HUES48 (cell line): ENCODE measurements at regions not wholly inside any gene's neighbourhood (a gene's known extent, or its start where the extent isn't known, plus 50 kb on each side); places are given as distances from the start of the nearest gene placed in this dataset.
"Not testable (repeated sequence)": the region's sequence is repeated elsewhere in the genome, so short reads cannot be mapped to it uniquely, and the experiment has no call there.

Experiments used
- H3K27ac ChIP-seq: one replicate; pipeline ENCODE4 v1.7.0; 2013; ENCODE audit warnings: low read depth, low read length, inconsistent platforms
- H3K27me3 ChIP-seq: 2 replicates; pipeline ENCODE4 v1.6.1; 2013; ENCODE audit warnings: mild to moderate bottlenecking, low read length; ENCODE audit not compliant: control insufficient read depth, insufficient read depth
- H3K36me3 ChIP-seq: 2 replicates; pipeline ENCODE4 v1.6.1; 2013; ENCODE audit warnings: low read length; ENCODE audit not compliant: control insufficient read depth, insufficient read depth
- H3K4me1 ChIP-seq: 2 replicates; pipeline ENCODE4 v1.6.1; 2013; ENCODE audit warnings: mild to moderate bottlenecking, low read length; ENCODE audit not compliant: control insufficient read depth, insufficient read depth
- H3K4me3 ChIP-seq: 2 replicates; pipeline ENCODE4 v1.5.1; 2013; ENCODE audit warnings: mild to moderate bottlenecking, low read depth, low read length
- H3K9ac ChIP-seq: 2 replicates; pipeline ENCODE4 v1.6.1; 2013; ENCODE audit warnings: mild to moderate bottlenecking, low read depth, low read length, moderate library complexity
- H3K9me3 ChIP-seq: 2 replicates; pipeline ENCODE4 v1.6.1; 2013; ENCODE audit warnings: low read length; ENCODE audit not compliant: control insufficient read depth, insufficient read depth

GRCh38 chr15:92827991-92828390, 72.1 kb upstream of the CHD2 start:
- H3K27ac ChIP-seq, H3K27me3 ChIP-seq, H3K9me3 ChIP-seq, H3K9ac ChIP-seq, H3K4me3 ChIP-seq, H3K36me3 ChIP-seq: not testable (repeated sequence)
- peaks cover 41% of the 10 kb centered on the region for H3K4me1 ChIP-seq

DNA sequence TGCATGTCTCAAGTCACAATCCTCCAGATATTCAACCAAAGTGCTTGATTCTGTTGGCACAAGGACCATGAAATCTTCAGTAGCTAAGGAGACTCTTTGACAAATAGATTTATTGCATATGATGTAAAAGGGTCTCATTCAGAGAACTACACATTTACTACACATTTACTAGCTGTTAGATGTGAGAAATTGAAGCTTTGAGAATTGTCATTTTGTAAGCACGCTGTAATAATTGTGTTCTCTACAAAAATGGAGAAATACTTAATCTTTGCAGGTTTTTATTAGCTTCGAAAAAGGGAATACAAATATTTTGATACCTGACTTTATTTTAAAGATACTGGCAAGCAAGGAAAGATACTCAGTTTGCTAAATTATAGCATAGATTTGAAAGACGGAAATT, 70.2 kb upstream of the CHD2 start:
- H3K27me3 ChIP-seq = no peaks in the 10 kb centered on the region
- no peak overlapping the region for H3K9ac ChIP-seq
- no peaks in the 10 kb centered on the region for H3K9me3 ChIP-seq
- H3K36me3 ChIP-seq = no peaks in the 10 kb centered on the region
- H3K4me3 ChIP-seq = no peak overlapping the region
- peaks cover 34% of the 10 kb centered on the region for H3K4me1 ChIP-seq
- H3K27ac ChIP-seq = peak overlapping the region; percentile 42

DNA sequence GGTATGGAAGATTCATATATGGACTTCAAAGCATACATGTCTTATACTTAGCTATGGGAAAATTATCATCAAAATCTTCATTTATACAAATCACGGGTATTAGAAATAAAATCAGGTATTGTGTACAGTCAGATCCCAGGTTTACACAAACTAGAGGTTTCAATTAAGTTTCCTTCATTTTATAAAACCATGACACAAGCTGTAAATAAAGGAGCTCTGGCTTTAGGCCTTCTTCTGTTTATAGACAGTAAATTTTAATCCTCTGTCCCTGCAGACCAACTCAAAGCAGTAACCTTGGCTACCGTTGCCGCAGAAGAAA, 68.8 kb upstream of the CHD2 start:
- no peaks in the 10 kb centered on the region for H3K9me3 ChIP-seq
- peak overlapping the region; percentile 99 for H3K27ac ChIP-seq
- peak overlapping the region; percentile 46 for H3K9ac ChIP-seq
- no peaks in the 10 kb centered on the region for H3K27me3 ChIP-seq
- H3K4me1 ChIP-seq = peaks cover 33% of the 10 kb centered on the region
- no peaks in the 10 kb centered on the region for H3K36me3 ChIP-seq
- peak overlapping the region; percentile 38 for H3K4me3 ChIP-seq

GRCh38 chr15:92831655-92832328, 68.3 kb upstream of the CHD2 start:
- no peaks in the 10 kb centered on the region for H3K9me3 ChIP-seq
- no peaks in the 10 kb centered on the region for H3K36me3 ChIP-seq
- peak overlapping the region; percentile 46 for H3K9ac ChIP-seq
- H3K27ac ChIP-seq = peak overlapping the region; percentile 99
- peaks cover 33% of the 10 kb centered on the region for H3K4me1 ChIP-seq
- no peaks in the 10 kb centered on the region for H3K27me3 ChIP-seq
- H3K4me3 ChIP-seq = peak overlapping the region; percentile 38

DNA sequence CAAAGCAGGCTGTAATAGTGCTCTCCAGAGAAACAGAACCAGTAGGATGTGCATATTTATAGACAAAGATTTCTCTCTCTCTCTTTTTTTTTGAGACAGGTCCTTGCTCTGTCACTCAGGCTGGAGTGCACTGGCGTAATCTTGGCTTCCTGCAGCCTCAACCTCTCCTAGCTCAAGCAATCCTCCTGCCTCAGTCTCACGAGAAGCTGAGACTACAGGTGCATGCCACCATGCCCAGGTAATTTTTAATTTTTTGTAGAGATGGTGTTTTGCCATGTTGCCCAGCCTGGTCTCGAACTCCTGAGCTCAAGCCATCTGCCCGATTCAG, 67.1 kb upstream of the CHD2 start:
- Histone ChIP-seq H3K4me3 (no peak overlapping the region), H3K27ac (peak overlapping the region; percentile 99), H3K9ac (no peak overlapping the region), H3K36me3 (no peaks in the 10 kb centered on the region), H3K9me3 (no peaks in the 10 kb centered on the region), H3K4me1 (peaks cover 33% of the 10 kb centered on the region), H3K27me3 (no peaks in the 10 kb centered on the region)

GRCh38 chr15:92833493-92834271, 66.4 kb upstream of the CHD2 start:
- Histone ChIP-seq H3K27ac (peak overlapping the region; percentile 99), H3K9me3 (no peaks in the 10 kb centered on the region), H3K9ac (no peak overlapping the region), H3K4me1 (peaks cover 33% of the 10 kb centered on the region), H3K36me3 (no peaks in the 10 kb centered on the region), H3K27me3 (no peaks in the 10 kb centered on the region), H3K4me3 (no peak overlapping the region)

DNA sequence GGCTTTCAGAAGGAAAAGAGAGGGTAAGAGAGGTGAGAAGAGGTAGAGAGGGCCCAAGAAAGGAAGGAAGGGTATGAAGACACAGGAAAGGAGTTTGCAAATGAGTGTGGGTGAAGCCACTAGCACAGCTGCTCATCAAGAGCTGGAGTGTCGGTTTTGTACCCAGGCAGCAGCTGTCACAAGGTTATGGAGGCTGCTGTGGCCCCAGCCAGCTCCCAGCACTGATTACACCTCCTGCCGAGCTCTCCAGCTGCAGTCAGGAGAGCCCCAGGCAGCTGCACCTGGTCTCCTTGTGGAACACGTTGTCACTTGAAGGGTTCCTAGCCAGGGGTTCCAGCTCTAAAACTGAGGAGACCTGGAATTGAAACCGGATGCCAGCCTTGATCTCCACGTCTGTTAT, 60.4 kb upstream of the CHD2 start:
- H3K27me3 ChIP-seq = no peaks in the 10 kb centered on the region
- no peak overlapping the region for H3K27ac ChIP-seq
- H3K4me3 ChIP-seq = no peak overlapping the region
- H3K9ac ChIP-seq = no peak overlapping the region
- no peaks in the 10 kb centered on the region for H3K9me3 ChIP-seq
- H3K36me3 ChIP-seq = no peaks in the 10 kb centered on the region
- H3K4me1 ChIP-seq = no peaks in the 10 kb centered on the region

GRCh38 chr15:92840149-92840548, 60.0 kb upstream of the CHD2 start:
- no peak overlapping the region for H3K4me3 ChIP-seq
- no peaks in the 10 kb centered on the region for H3K27me3 ChIP-seq
- no peaks in the 10 kb centered on the region for H3K4me1 ChIP-seq
- no peaks in the 10 kb centered on the region for H3K36me3 ChIP-seq
- no peak overlapping the region for H3K27ac ChIP-seq
- no peak overlapping the region for H3K9ac ChIP-seq
- H3K9me3 ChIP-seq = no peaks in the 10 kb centered on the region

- H3K27me3 ChIP-seq = no peaks in the 10 kb centered on the region
- no peaks in the 10 kb centered on the region for H3K4me1 ChIP-seq
- no peaks in the 10 kb centered on the region for H3K36me3 ChIP-seq
- no peak overlapping the region for H3K4me3 ChIP-seq
- H3K27ac ChIP-seq = no peak overlapping the region
- no peaks in the 10 kb centered on the region for H3K9me3 ChIP-seq
- H3K9ac ChIP-seq = no peak overlapping the region
Measured at GRCh38 chr15:92843326-92843725, 56.8 kb upstream of the CHD2 start.

- no peaks in the 10 kb centered on the region for H3K4me1 ChIP-seq
- no peak overlapping the region for H3K27ac ChIP-seq
- no peaks in the 10 kb centered on the region for H3K27me3 ChIP-seq
- H3K9me3 ChIP-seq = no peaks in the 10 kb centered on the region
- no peak overlapping the region for H3K9ac ChIP-seq
- no peaks in the 10 kb centered on the region for H3K36me3 ChIP-seq
- H3K4me3 ChIP-seq = no peak overlapping the region
Measured at GRCh38 chr15:92843814-92844213, 56.3 kb upstream of the CHD2 start.

GRCh38 chr15:92845126-92845508, 55.0 kb upstream of the CHD2 start:
- H3K27ac ChIP-seq = no peak overlapping the region
- H3K36me3 ChIP-seq = no peaks in the 10 kb centered on the region
- no peak overlapping the region for H3K4me3 ChIP-seq
- no peak overlapping the region for H3K9ac ChIP-seq
- H3K4me1 ChIP-seq = no peaks in the 10 kb centered on the region
- no peaks in the 10 kb centered on the region for H3K27me3 ChIP-seq
- no peaks in the 10 kb centered on the region for H3K9me3 ChIP-seq
